HepG2 (cell line): ENCODE measurements at regions not wholly inside any gene's neighbourhood (a gene's known extent, or its start where the extent isn't known, plus 50 kb on each side); places are given as distances from the start of the nearest gene placed in this dataset.

Experiments used
- ATAC-seq: fragments of 200-7000 bp; cut with Tn5 transposase; 3 replicates; pipeline ENCODE4 v1.9.1; 2020; ENCODE audit warnings: mild to moderate bottlenecking, moderate library complexity
- BruUV-seq: library from RNA; stranded (reverse); fragments of 400-500 nt; replicated peaks from 2 replicates; lab custom pipeline; 2021; lab: Mats Ljungman, UMichigan
- CTCF ChIA-PET: fragments of 300-600 bp; formaldehyde crosslinking; extraction: SDS; loops from one replicate; lab custom pipeline; 2021; ENCODE audit warnings: low total read pairs, inconsistent platforms, low intra/inter-chr PET ratio; lab: Yijun Ruan, JAX
- POLR2A ChIA-PET: fragments of 350-600 bp; sonication (Branson Sonifier 250); formaldehyde crosslinking; loops from one replicate; lab custom pipeline; 2020; ENCODE audit warnings: antibody characterized with exemption, inconsistent platforms; lab: Yijun Ruan, JAX
- DNase-seq: peaks from one replicate; pipeline ENCODE4 v3.0.0-alpha.2; 2015; ENCODE audit warnings: low spot score
- FAIRE-seq: peaks from 3 replicates; lab custom pipeline; 2011; peaks lifted over from hg19 to GRCh38; lab: Jason Lieb, UNC
- H2AFZ ChIP-seq: one replicate; pipeline ENCODE4 v1.6.1; 2011; ENCODE audit warnings: low read length, inconsistent platforms
- H3K27ac ChIP-seq: fragments of 300-600 bp; 3 replicates; pipeline ENCODE4 v1.8.0; 2011; ENCODE audit warnings: mixed run types, mild to moderate bottlenecking, mixed read lengths, low read length, inconsistent platforms; ENCODE audit not compliant: insufficient read depth; ENCODE audit errors: extremely low read length
- H3K27me3 ChIP-seq, 2 experiments: fragments of 200-600 bp in 1 of 2; 2 replicates in 1 of 2; 3 replicates in 1 of 2; pipeline versions ENCODE4 v1.6.0 to v1.8.0; 2011; ENCODE audit warnings: low read length in 2 of 2, mild to moderate bottlenecking in 2 of 2, moderate library complexity in 2 of 2, inconsistent platforms in 1 of 2; ENCODE audit not compliant: insufficient read depth in 2 of 2, control insufficient read depth in 1 of 2
- H3K36me3 ChIP-seq, 2 experiments: fragments of 200-600 bp in 1 of 2; replicated peaks in 1 of 2; 2 replicates in 1 of 2; 3 replicates in 1 of 2; pipeline versions ENCODE4 v1.5.1 to v1.8.0; 2011; ENCODE audit warnings: low read length in 2 of 2, inconsistent platforms in 1 of 2; ENCODE audit not compliant: insufficient read depth in 2 of 2, control insufficient read depth in 1 of 2
- H3K4me1 ChIP-seq: 2 replicates; pipeline ENCODE4 v1.5.1; 2012; ENCODE audit warnings: low read length, inconsistent platforms; ENCODE audit not compliant: insufficient read depth
- H3K4me2 ChIP-seq: 2 replicates; pipeline ENCODE4 v1.6.0; 2011; ENCODE audit warnings: low read depth, low read length, inconsistent platforms
- H3K4me3 ChIP-seq, 3 experiments: fragments of 200-600 bp in 1 of 3; sonication (generic), shearing (Covaris generic) in 1 of 3; replicated peaks in 1 of 3; 2 replicates each; pipeline ENCODE4 v1.5.1; 2011 to 2016; ENCODE audit warnings: low read length in 3 of 3, inconsistent platforms in 2 of 3, low read depth in 2 of 3, mild to moderate bottlenecking in 2 of 3, control low read depth in 1 of 3, mixed read lengths in 1 of 3; ENCODE audit not compliant: insufficient read depth in 1 of 3
- H3K79me2 ChIP-seq: one replicate; pipeline ENCODE4 v1.6.1; 2011; ENCODE audit warnings: low read length, inconsistent platforms; ENCODE audit not compliant: insufficient read depth
- H3K9ac ChIP-seq: 2 replicates; pipeline ENCODE4 v1.6.0; 2011; ENCODE audit warnings: mild to moderate bottlenecking, low read depth, low read length, inconsistent platforms; ENCODE audit not compliant: insufficient read depth
- H3K9me3 ChIP-seq: 2 replicates; pipeline ENCODE4 v1.5.1; 2012; ENCODE audit warnings: mild to moderate bottlenecking, low read length
- H4K20me1 ChIP-seq: 2 replicates; pipeline ENCODE4 v1.6.0; 2011; ENCODE audit warnings: inconsistent platforms, mild to moderate bottlenecking, low read length, moderate library complexity; ENCODE audit not compliant: insufficient read depth
- CREM ChIP-seq, 2 experiments: sonication (generic) in 1 of 2; formaldehyde crosslinking in 1 of 2; IDR thresholded peaks; 2 replicates each; pipeline versions ENCODE4 v1.4.0 to v1.6.1; 2016 to 2020; ENCODE audit warnings: antibody characterized with exemption in 1 of 2, mild to moderate bottlenecking in 1 of 2, missing genetic modification reagents in 1 of 2
- FOSL2 ChIP-seq: sonication (generic); formaldehyde crosslinking; IDR thresholded peaks from 2 replicates; pipeline ENCODE4 v1.4.0; 2020; ENCODE audit warnings: missing genetic modification reagents
- LCORL ChIP-seq, 2 experiments: fragments of 450-650 bp in 1 of 2; sonication (generic) in 1 of 2; formaldehyde crosslinking in 1 of 2; IDR thresholded peaks; 2 replicates each; pipeline versions ENCODE4 v1.5.0 to v1.6.1; 2017 to 2020; ENCODE audit warnings: antibody characterized with exemption in 1 of 2, missing genetic modification reagents in 1 of 2
- MXD1 ChIP-seq: sonication (generic); formaldehyde crosslinking; IDR thresholded peaks from 2 replicates; pipeline ENCODE4 v1.4.0; 2020; ENCODE audit warnings: mild to moderate bottlenecking, missing genetic modification reagents
- POGK ChIP-seq: sonication (generic); formaldehyde crosslinking; conservative IDR thresholded peaks from 2 replicates; pipeline ENCODE4 v1.8.0; 2022; ENCODE audit warnings: mild to moderate bottlenecking, moderate library complexity, missing genetic modification reagents
- RARA ChIP-seq: IDR thresholded peaks from 2 replicates; pipeline ENCODE4 v1.6.1; 2016; ENCODE audit warnings: missing genetic modification reagents, missing compliant biosample characterization
- REL ChIP-seq: sonication (generic); formaldehyde crosslinking; conservative IDR thresholded peaks from 2 replicates; pipeline ENCODE4 v1.8.0; 2022; ENCODE audit warnings: mild to moderate bottlenecking, missing genetic modification reagents, moderate library complexity
- RXRA ChIP-seq: sonication (generic); formaldehyde crosslinking; IDR thresholded peaks from 2 replicates; pipeline ENCODE4 v1.5.1; 2020; ENCODE audit warnings: missing genetic modification reagents
- ZNF33B ChIP-seq: sonication (generic); formaldehyde crosslinking; IDR thresholded peaks from 2 replicates; pipeline ENCODE4 v1.5.1; 2020; ENCODE audit warnings: mild to moderate bottlenecking, missing genetic modification reagents
- ZNF652 ChIP-seq: IDR thresholded peaks from 2 replicates; pipeline ENCODE4 v1.6.1; 2016; ENCODE audit warnings: low read depth, borderline replicate concordance
- WGBS: methylation state at CpG from one replicate; pipeline ENCODE4 v1.1.6; 2017; ENCODE audit warnings: low lambda C conversion rate; 5-methylcytosine and 5-hydroxymethylcytosine counted together
- in situ Hi-C: cut with HindIII; loops from 2 replicates; pipeline ENCODE4 v1.10.0; 2017; ENCODE audit warnings: low pct_unique_long_range_greater_than_20kb; ENCODE audit not compliant: extremely low pct_ligation_motif_present
- intact Hi-C: fragments of 100-400 bp; cut with micrococcal nuclease; formaldehyde crosslinking; loops from one replicate; pipeline ENCODE4 v1.10.0; 2022; ENCODE audit not compliant: unreplicated experiment
- TF ChIP-seq, protein P1 (sequence below): sonication (generic); formaldehyde crosslinking; IDR thresholded peaks from 2 replicates; pipeline ENCODE4 v1.9.0; 2022; ENCODE audit warnings: missing genetic modification reagents, mild to moderate bottlenecking, borderline replicate concordance
- TF ChIP-seq, protein P2 (sequence below), 2 experiments: sonication (generic) in 1 of 2; formaldehyde crosslinking in 1 of 2; IDR thresholded peaks; 2 replicates each; pipeline versions ENCODE4 v1.4.0 to v1.6.1; 2018 to 2020; ENCODE audit warnings: missing genetic modification reagents in 2 of 2, borderline replicate concordance in 1 of 2, low read depth in 1 of 2, mild to moderate bottlenecking in 1 of 2, missing biosample characterization in 1 of 2

DNA sequence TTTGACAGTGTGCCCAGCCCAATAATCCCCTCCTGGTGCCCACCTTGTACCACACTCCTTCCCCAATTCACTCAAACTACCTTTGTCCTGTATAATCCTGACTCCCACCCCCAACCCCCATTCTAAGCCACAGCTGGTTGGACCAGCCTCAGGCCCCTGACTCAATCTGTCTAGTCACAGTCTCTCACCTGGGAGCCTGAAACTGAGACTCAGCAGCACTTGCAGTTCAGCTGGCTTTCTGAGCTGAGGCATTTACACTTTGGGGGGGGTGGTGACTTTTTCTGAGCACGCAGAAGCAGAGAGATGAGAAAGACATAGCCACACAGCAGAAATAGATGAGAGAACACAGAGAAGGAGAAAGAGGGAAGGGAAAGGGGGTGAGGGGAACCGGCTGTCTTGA, 247.3 kb downstream of the MAN2A1 start:
- Histone ChIP-seq H3K27me3 (no peaks in the 10 kb centered on the region), H3K79me2 (no peaks in the 10 kb centered on the region), H3K36me3 (no peaks in the 10 kb centered on the region), H2AFZ (no peak overlapping the region), H4K20me1 (no peaks in the 10 kb centered on the region), H3K4me2 (no peak overlapping the region), H3K4me1 (peaks cover 33% of the 10 kb centered on the region), H3K4me3 (no peak overlapping the region), H3K9ac (no peak overlapping the region), H3K9me3 (no peaks in the 10 kb centered on the region), H3K27ac (no peak overlapping the region)
- in situ Hi-C loops, result no loop called here
- intact Hi-C loops, result no loop called here
- no TSS peak for BruUV-seq
- POLR2A ChIA-PET, result no interaction called here
- 80% methylated on average over 2 of the region's 2 CpGs for WGBS
- no peak for TF ChIP-seq ZNF33B (CRISPR knock-in tag)
- TF ChIP-seq FOSL2 (CRISPR knock-in tag), result no peak
- TF ChIP-seq, protein P1, sequence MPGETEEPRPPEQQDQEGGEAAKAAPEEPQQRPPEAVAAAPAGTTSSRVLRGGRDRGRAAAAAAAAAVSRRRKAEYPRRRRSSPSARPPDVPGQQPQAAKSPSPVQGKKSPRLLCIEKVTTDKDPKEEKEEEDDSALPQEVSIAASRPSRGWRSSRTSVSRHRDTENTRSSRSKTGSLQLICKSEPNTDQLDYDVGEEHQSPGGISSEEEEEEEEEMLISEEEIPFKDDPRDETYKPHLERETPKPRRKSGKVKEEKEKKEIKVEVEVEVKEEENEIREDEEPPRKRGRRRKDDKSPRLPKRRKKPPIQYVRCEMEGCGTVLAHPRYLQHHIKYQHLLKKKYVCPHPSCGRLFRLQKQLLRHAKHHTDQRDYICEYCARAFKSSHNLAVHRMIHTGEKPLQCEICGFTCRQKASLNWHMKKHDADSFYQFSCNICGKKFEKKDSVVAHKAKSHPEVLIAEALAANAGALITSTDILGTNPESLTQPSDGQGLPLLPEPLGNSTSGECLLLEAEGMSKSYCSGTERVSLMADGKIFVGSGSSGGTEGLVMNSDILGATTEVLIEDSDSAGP, result no peak
- TF ChIP-seq CREM (IDR thresholded peaks at IDR 0.05), result no peak
- TF ChIP-seq CREM (CRISPR knock-in tag; IDR thresholded peaks at IDR 0.05), result no peak
- no peak for TF ChIP-seq RXRA (CRISPR knock-in tag)
- FAIRE-seq (no peak), ATAC-seq (no peak), DNase-seq (no peak)
- CTCF ChIA-PET, result no interaction called here

GRCh38 chr5:109937951-109938350, 248.2 kb downstream of the MAN2A1 start:
- no peak overlapping the region for H3K4me3 ChIP-seq
- WGBS, result 80% methylated on average over 4 of the region's 4 CpGs
- no peaks in the 10 kb centered on the region for H4K20me1 ChIP-seq
- no peak for DNase-seq
- ChIA-PET CTCF (no interaction called here), POLR2A (no interaction called here)
- no TSS peak for BruUV-seq
- H2AFZ ChIP-seq, result no peak overlapping the region
- no peaks in the 10 kb centered on the region for H3K36me3 ChIP-seq
- H3K27me3 ChIP-seq, result no peaks in the 10 kb centered on the region
- ATAC-seq, result no peak
- FAIRE-seq, result no peak
- H3K9ac ChIP-seq, result no peak overlapping the region
- no peak overlapping the region for H3K27ac ChIP-seq
- peaks cover 33% of the 10 kb centered on the region for H3K4me1 ChIP-seq
- H3K4me2 ChIP-seq, result 0 out of 2 replicates have a peak overlapping the region, but pooled peaks have one; percentile 3
- in situ Hi-C loops, result no loop called here
- no peaks in the 10 kb centered on the region for H3K79me2 ChIP-seq
- intact Hi-C loops, result no loop called here
- H3K9me3 ChIP-seq, result no peaks in the 10 kb centered on the region
- TF ChIP-seq MXD1 (CRISPR knock-in tag) (no peak), LCORL (IDR thresholded peaks at IDR 0.05) (no peak), LCORL (CRISPR knock-in tag; IDR thresholded peaks at IDR 0.05) (no peak), ZNF652 (no peak), RARA (no peak), POGK (CRISPR knock-in tag) (no peak), REL (CRISPR knock-in tag) (no peak)
- TF ChIP-seq, protein P2, sequence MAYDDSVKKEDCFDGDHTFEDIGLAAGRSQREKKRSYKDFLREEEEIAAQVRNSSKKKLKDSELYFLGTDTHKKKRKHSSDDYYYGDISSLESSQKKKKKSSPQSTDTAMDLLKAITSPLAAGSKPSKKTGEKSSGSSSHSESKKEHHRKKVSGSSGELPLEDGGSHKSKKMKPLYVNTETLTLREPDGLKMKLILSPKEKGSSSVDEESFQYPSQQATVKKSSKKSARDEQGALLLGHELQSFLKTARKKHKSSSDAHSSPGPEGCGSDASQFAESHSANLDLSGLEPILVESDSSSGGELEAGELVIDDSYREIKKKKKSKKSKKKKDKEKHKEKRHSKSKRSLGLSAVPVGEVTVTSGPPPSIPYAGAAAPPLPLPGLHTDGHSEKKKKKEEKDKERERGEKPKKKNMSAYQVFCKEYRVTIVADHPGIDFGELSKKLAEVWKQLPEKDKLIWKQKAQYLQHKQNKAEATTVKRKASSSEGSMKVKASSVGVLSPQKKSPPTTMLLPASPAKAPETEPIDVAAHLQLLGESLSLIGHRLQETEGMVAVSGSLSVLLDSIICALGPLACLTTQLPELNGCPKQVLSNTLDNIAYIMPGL (CRISPR knock-in tag; IDR thresholded peaks at IDR 0.05; ENCODE audit: borderline replicate concordance in 1 of 2, low read depth in 1 of 2), result no peak
